Lower leg skin (tissue), 3 donors: ENCODE measurements at regions not wholly inside any gene's neighbourhood (a gene's known extent, or its start where the extent isn't known, plus 50 kb on each side); places are given as distances from the start of the nearest gene placed in this dataset.

ENCODE experiments used
- CTCF ChIP-seq, 3 donors: fragments of 450-650 bp; IDR thresholded peaks; one replicate each; pipeline ENCODE4 v1.5.1; 2016; ENCODE audit warnings: antibody characterized with exemption in 3 of 3, mild to moderate bottlenecking in 3 of 3, moderate library complexity in 2 of 3
- POLR2A ChIP-seq, 2 donors: fragments of 450-650 bp; IDR thresholded peaks; one replicate each; pipeline ENCODE4 v1.6.1; 2016 to 2017; ENCODE audit warnings: antibody characterized with exemption in 2 of 2, mild to moderate bottlenecking in 1 of 2, moderate library complexity in 1 of 2

GRCh38 chr9:107861075-107861474 lies 371.5 kb upstream of the KLF4 start:
- TF ChIP-seq CTCF (IDR thresholded peaks at IDR 0.05) (no peak), POLR2A (IDR thresholded peaks at IDR 0.05) (no peak)
